DMS114 treated with DMSO at 0.1 percent for 48 hours (cell line): ENCODE measurements at regions not wholly inside any gene's neighbourhood (a gene's known extent, or its start where the extent isn't known, plus 50 kb on each side); places are given as distances from the start of the nearest gene placed in this dataset.

Experiments used
- DNase-seq: peaks from one replicate; lab custom pipeline; 2025; ENCODE audit not compliant: unreplicated experiment; lab: John Stamatoyannopoulos, UW

- DNase-seq = no peak
These were observed 80.8 kb upstream of the CERS6 start for GRCh38 chr2:168375195-168375798.

DNA sequence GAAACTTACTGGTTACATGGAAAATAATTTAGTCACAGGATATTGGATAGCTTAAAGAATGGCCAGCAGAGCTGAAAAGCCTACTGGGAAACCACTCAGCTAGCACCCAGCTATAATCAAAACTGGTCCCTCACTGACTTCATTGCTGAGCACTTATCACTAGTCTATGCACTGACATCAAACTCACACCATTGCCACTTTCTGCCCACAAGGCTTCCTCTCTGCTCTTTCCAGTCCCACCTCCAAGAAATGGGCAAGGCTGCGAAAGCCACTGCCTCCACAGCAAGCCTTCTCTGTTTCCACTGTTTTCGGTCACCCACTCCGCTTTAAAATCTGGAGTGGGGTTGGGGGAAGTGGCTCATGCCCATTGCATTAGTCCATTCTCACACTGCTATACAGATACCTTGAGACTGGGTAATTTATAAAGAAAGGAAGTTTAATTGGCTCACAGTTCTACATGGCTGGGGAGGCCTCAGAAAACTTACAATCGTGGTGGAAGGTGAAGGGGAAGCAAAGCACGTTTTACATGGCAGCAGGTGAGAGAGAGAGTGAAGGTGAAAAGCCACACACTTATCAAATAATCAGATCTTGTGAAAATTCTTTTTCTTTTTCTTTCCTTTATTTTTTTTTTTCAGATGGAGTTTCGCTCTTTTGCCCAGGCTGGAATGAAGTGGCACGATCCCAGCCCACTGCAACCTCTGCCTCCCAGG lies 77.0 kb upstream of the CERS6 start:
- DNase-seq = no peak

- no peak for DNase-seq
These were observed 75.6 kb upstream of the CERS6 start for GRCh38 chr2:168380500-168380899.

GRCh38 chr2:168392024-168392423 lies 64.0 kb upstream of the CERS6 start:
- no peak for DNase-seq

GRCh38 chr2:168392797-168393196 lies 63.3 kb upstream of the CERS6 start:
- DNase-seq = no peak

DNA sequence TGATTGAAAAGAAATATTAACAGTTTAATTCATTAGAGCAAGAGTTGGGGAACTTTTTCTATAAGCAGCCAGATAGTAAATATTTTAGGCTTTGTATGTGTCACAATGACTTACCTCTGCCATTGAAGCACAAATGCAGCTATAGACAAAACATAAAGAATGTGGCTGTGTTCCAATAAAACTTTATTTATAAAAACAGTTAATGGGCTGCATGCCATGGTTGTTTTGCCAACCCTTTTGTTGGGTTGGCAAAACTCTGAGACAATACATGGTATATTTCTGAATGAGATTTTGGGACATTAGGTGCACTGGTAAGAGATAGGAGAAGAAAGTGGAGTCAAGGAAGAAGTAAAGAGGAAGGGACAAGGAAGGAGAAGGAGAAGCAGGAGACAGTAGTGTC lies 61.8 kb upstream of the CERS6 start:
- no peak for DNase-seq

DNA sequence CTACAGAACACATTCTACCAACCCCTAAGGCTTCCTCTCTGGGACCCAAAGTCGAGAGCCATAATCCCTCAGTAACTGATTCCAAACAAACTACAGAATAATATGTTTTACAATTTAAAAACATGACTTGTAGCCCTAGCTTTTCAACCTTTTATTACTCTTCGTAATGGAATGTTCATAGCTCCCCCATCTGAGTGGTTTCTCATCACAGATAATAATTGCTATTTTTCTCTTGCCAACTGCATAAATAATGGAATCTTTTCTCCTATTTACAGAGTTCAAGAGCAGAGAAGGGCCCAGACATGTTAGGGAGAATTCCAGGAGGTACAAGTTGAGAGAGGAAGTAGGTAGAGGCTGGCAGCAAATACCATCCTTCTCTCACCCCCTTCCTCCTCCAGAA lies 59.9 kb upstream of the CERS6 start:
- no peak for DNase-seq

DNA sequence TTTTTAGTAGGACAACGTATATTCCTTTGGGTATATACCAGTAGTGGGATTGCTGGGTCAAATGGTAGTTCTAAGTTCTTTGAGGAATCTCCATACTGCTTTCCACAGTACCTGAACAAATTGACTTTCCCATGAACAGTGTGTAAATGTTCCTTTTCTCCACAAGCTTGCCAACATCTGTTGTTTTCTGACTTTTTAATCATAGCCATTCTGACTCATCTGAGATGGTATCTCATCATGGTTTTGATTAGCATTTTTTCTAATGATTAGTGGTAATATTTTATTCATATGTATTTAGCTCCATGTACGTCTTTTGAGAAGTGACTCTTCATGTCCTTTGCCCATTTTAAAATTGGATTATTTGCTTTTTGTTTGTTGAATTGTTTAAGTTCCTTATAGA lies 58.4 kb upstream of the CERS6 start:
- DNase-seq = no peak

DNA sequence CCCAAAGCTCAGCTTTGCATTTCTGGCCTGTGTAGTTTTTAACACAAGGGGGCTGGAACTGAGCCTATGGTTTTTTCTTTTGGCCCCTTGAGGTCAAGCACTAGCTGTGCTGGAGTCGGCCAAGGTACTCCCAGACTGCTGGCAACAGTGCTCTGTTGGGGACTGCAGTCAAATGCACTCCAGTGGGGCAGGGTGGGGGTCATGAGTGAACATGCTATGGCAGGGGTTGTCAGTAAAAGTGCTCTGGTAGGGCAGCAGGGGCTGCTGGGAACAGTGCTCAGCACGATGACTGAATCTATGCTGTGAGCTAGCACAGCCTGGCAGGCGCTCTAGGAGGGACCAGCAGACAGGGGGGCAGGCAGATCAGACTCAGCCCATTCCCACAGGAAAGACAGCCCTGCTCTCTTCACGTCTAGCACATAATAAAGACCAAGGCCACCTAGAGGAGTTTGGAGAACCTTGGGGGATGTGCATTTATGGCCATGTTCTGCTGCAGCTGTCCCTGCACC lies 55.0 kb upstream of the CERS6 start:
- DNase-seq = no peak

DNA sequence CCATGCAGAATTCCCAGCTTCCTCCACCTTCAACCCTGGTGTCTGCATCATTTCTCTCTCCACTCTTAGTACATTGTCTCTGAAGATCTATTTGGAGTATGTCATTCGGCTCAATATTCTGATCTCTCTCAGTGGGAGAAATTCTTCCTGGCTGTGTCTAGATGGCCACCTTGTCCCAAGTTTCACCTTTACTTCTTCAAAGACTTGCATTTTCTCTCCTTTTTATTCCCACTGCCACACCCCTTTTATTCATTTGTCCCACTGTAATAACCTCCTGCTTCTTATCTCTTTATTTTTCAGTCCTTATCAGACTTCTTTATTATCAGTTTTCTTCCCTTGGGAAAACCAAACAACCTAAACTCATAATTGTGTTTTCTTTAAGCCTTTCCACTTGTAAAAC lies 54.3 kb upstream of the CERS6 start:
- no peak for DNase-seq

GRCh38 chr2:168402531-168402930 lies 53.5 kb upstream of the CERS6 start:
- DNase-seq = no peak

DNA sequence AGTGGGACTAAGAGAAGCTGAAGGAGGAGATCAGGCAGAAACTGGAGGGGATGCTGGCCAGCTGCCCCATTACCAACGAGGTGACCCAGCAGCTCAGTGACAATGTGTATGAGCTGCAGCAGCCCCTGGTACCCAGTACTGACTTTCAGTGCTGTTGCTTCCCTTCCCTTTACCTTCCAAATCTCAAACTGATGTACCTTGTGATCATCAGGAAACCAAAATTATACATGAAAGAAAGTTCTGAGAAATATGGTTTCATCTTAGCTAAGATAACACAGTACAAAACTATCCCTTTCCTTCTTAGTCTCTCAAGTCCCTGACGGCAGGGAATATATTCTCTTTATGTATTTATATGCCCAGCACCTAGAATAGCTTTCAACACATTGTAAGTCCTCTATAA lies 52.3 kb upstream of the CERS6 start:
- DNase-seq = no peak

DNA sequence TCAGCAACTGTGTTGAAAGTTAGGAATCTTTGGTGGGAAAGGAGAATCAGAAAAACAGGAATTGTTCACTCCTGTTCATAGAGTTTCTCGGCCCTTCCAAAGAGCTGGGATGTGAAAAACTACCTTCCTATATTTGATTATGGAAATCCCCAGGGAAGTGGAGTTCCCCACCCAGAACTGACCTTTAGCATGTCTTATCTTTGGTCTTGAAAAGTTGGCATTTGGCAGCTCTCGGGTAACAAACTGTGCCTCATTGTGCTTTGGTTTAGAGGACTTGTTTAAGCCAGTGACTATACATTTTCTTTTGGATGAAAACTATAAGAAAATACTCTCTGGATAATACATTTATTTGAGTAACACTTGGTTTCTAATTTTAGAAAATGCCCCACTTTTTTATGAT lies 51.3 kb upstream of the CERS6 start:
- DNase-seq = no peak
